ENCODE measurements at regions not wholly inside any gene's neighbourhood (a gene's known extent, or its start where the extent isn't known, plus 50 kb on each side); places are given as distances from the start of the nearest gene placed in this dataset.

DNA sequence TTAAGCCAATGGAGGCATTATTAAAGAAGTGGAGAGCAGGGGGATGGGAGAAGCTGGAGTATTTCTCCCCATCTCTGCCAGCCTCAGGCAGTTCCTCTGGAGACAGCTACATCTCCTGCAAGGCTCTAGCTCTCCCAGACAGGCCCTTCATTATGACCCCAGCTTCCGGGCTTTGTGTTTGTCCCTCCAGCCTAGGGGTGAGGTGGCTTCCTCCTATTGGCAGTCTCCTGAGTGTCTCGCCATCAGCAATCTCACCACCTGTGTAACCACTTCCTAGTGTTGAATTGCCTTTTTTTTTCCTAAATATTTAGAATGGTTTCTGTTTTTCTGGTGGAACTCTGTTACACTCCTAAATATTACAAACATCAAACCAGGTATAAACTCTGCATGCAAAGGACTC is 122.3 kb downstream of the FAM174B start:
- no peak overlapping the region for H3K4me3 ChIP-seq (ENCODE audit: low read depth, low read length)
- CTCF ChIA-PET, result no interaction called here
- no peak for TF ChIP-seq CTCF (IDR thresholded peaks at IDR 0.05; ENCODE audit: insufficient read depth, low read length, missing control alignments)
- no peak for DNase-seq (ENCODE audit: low read depth, low spot score)
- POLR2A ChIA-PET, result no interaction called here

DNA sequence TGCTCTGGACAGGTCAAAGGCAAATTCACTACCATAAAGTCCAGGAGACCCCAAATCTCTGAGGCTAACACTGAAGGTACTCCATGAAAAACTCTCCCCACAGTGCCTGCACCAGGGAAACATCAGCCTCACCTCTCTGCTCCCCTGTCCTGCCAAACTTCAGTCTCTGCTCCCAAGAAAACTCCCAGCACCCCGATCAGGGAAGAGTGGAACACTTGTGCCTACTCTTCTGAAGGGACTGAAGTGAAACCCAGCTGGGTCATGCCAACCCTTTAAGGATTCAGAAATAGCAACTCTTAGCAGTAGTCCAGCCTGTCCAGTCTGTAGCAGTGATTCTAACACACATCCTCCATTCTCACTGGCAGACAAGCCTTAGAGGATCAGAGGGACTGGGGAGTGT is 124.2 kb downstream of the FAM174B start:
- no peak for DNase-seq (ENCODE audit: low read depth, low spot score)
- POLR2A ChIA-PET, result no interaction called here
- CTCF ChIA-PET, result no interaction called here
- no peak for TF ChIP-seq CTCF (IDR thresholded peaks at IDR 0.05; ENCODE audit: insufficient read depth, low read length, missing control alignments)
- H3K4me3 ChIP-seq (ENCODE audit: low read depth, low read length), result no peak overlapping the region

DNA sequence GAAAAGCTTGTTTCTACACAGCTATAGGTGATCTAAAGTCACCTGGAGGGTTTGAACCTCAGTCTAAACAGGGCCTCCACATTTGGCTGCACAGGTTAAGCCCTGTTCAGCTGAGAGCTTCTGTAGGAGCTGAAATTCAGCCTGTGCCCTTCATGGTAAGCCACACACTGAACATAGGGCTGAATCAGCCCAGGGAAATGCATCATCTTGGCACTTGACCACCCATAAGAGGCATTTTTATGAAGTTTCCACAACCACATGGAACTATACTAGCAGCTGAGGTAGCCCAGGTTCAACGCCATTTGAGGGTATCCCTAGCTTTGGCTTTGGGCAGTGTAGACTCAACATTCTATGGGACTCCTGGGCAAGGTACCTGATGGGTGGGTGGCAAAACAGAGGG is 126.8 kb downstream of the FAM174B start:
- ChIA-PET POLR2A (no interaction called here), CTCF (interaction anchor here (1.0 kb wide), 1 partner anchor 187 kb away, joined by 3 read pairs; no protein-coding TSS in a partner anchor)
- no peak overlapping the region for H3K4me3 ChIP-seq (ENCODE audit: low read depth, low read length)
- DNase-seq (ENCODE audit: low read depth, low spot score), result no peak
- TF ChIP-seq CTCF (IDR thresholded peaks at IDR 0.05; ENCODE audit: insufficient read depth, low read length, missing control alignments), result no peak

- POLR2A ChIA-PET, result no interaction called here
- CTCF ChIA-PET, result interaction anchor here (0.6 kb wide), 1 partner anchor 125 kb away, joined by 3 read pairs; no protein-coding TSS in a partner anchor
- no peak for DNase-seq (ENCODE audit: low read depth, low spot score)
- TF ChIP-seq CTCF (IDR thresholded peaks at IDR 0.05; ENCODE audit: insufficient read depth, low read length, missing control alignments), result no peak
- H3K4me3 ChIP-seq (ENCODE audit: low read depth, low read length), result no peak overlapping the region
Observed at GRCh38 chr15:92527197-92527596, 128.4 kb downstream of the FAM174B start.

- no peak overlapping the region for H3K4me3 ChIP-seq (ENCODE audit: low read depth, low read length)
- POLR2A ChIA-PET, result no interaction called here
- DNase-seq (ENCODE audit: low read depth, low spot score), result no peak
- TF ChIP-seq CTCF (IDR thresholded peaks at IDR 0.05; ENCODE audit: insufficient read depth, low read length, missing control alignments), result no peak
- CTCF ChIA-PET, result interaction anchor here (0.9 kb wide), 1 partner anchor 189 kb away, joined by 4 read pairs; no protein-coding TSS in a partner anchor
Observed at GRCh38 chr15:92525758-92526245, 129.8 kb downstream of the FAM174B start.

- no peak for TF ChIP-seq CTCF (IDR thresholded peaks at IDR 0.05; ENCODE audit: insufficient read depth, low read length, missing control alignments)
- POLR2A ChIA-PET, result no interaction called here
- no peak for DNase-seq (ENCODE audit: low read depth, low spot score)
Observed at GRCh38 chr15:92524874-92525565, 130.6 kb downstream of the FAM174B start.

More at GRCh38 chr15:92524874-92525565, 130.6 kb downstream of the FAM174B start:
- no peak overlapping the region for H3K4me3 ChIP-seq (ENCODE audit: low read depth, low read length)
- CTCF ChIA-PET, result interaction anchor here (0.9 kb wide), 1 partner anchor 189 kb away, joined by 4 read pairs; no protein-coding TSS in a partner anchor

Measured in AG04449 (cell line).